GM12875 (cell line): ENCODE measurements at regions not wholly inside any gene's neighbourhood (a gene's known extent, or its start where the extent isn't known, plus 50 kb on each side); places are given as distances from the start of the nearest gene placed in this dataset.

Source experiments
- H3K4me3 ChIP-seq: one replicate; pipeline ENCODE4 v1.5.1; 2011; ENCODE audit warnings: low read depth, low read length, control low read depth
- TF ChIP-seq, protein P1 (sequence below): IDR thresholded peaks from 2 replicates; pipeline ENCODE4 v1.5.1; 2011; ENCODE audit warnings: low read depth, mild to moderate bottlenecking, control low read depth, inconsistent platforms, low read length, moderate library complexity, borderline replicate concordance; ENCODE audit not compliant: insufficient read depth

DNA sequence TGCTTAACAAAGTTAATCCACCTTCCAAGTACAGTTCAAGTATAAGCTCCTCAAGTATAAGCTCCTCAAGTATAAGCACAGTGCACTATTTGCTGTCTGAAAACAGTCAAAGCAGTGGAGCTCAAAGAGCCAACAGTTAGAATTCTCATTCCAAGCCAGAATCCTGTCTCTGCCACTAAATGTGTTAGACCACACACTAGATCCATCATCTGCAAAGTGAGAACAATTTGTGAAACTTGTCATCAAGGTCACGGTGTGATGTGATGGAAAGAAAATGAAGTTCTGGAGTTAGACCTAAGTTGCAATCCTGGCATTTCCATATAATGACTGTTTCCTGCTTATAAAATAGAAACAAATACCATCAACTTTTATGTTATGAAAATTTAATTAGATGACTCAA lies 602.5 kb downstream of the TNS3 start:
- TF ChIP-seq, protein P1, sequence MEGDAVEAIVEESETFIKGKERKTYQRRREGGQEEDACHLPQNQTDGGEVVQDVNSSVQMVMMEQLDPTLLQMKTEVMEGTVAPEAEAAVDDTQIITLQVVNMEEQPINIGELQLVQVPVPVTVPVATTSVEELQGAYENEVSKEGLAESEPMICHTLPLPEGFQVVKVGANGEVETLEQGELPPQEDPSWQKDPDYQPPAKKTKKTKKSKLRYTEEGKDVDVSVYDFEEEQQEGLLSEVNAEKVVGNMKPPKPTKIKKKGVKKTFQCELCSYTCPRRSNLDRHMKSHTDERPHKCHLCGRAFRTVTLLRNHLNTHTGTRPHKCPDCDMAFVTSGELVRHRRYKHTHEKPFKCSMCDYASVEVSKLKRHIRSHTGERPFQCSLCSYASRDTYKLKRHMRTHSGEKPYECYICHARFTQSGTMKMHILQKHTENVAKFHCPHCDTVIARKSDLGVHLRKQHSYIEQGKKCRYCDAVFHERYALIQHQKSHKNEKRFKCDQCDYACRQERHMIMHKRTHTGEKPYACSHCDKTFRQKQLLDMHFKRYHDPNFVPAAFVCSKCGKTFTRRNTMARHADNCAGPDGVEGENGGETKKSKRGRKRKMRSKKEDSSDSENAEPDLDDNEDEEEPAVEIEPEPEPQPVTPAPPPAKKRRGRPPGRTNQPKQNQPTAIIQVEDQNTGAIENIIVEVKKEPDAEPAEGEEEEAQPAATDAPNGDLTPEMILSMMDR: no peak

DNA sequence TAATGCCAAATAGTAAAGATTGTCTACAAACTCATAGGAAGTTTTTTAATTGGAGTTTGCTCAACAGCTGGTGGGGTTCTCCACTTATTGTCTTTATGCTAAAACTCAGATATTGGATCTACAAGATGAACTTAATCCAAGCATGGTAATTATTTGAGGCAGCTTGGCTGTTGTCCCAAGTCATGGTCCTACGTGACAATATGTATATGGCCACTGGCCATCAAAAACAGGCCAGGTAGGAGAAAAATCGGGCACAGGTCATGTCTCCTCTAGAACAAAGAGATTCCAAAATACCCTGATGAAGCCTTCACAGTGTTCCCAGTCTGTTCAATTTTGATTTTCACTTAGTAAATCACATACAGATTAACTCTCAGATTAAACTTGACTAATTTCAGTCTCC lies 606.4 kb downstream of the TNS3 start:
- TF ChIP-seq, protein P1: no peak
- H3K4me3 ChIP-seq: no peak overlapping the region

More for the DNA sequence above, 602.5 kb downstream of the TNS3 start:
- no peak overlapping the region for H3K4me3 ChIP-seq

DNA sequence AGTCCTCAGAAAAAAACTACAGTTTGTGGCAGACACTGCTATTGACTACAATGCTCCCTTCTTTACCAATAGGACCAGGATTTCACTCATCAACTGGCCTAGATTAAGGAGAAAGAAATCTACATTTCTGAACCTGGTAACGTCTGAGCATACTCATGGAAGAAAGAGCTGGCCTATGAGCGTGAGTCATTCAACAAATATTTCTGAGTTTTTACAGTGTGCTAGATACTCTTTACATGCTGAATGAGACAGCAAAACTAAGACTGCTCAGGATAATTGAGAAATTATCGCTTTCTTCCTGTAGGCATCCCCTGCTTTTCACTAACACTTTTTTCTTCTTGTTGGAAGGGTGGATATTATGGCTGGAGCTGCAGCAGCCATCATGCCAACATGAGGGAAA lies 609.7 kb downstream of the TNS3 start:
- no peak overlapping the region for H3K4me3 ChIP-seq
- TF ChIP-seq, protein P1: no peak

DNA sequence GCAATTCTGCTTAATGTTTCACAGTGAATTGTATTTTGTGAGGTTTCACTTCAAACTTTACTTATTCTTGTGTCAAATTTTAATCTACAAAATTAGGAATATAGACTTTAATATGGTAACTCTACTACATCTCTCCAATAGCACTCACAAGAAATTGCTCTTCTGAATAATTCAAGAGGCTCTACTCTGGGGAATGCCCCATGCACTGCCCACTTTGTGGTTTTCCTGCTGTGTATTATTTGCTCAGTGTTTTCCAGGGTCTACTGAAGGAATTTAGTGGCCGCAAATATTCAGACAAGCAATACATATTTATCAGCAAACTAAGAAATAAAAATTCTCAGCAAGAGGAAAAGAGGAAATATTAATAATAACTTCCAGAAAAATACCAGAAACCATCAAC lies 611.4 kb downstream of the TNS3 start:
- TF ChIP-seq, protein P1: no peak
- H3K4me3 ChIP-seq: no peak overlapping the region

DNA sequence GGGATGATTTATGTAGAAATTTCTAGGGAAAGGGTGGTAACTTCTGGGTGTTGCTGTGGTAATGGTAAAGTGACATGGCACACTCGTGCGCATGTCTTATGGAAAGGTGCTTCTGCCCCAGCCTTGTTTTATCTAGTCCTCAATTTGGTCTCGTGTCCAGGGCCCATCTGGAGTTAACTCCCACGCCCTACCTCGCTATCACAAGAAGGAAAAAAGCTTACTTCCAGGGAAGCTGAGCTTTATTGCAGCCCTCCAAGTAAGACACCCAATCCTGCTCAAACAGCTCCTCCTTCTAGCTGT lies 611.8 kb downstream of the TNS3 start:
- TF ChIP-seq, protein P1: no peak
- no peak overlapping the region for H3K4me3 ChIP-seq

DNA sequence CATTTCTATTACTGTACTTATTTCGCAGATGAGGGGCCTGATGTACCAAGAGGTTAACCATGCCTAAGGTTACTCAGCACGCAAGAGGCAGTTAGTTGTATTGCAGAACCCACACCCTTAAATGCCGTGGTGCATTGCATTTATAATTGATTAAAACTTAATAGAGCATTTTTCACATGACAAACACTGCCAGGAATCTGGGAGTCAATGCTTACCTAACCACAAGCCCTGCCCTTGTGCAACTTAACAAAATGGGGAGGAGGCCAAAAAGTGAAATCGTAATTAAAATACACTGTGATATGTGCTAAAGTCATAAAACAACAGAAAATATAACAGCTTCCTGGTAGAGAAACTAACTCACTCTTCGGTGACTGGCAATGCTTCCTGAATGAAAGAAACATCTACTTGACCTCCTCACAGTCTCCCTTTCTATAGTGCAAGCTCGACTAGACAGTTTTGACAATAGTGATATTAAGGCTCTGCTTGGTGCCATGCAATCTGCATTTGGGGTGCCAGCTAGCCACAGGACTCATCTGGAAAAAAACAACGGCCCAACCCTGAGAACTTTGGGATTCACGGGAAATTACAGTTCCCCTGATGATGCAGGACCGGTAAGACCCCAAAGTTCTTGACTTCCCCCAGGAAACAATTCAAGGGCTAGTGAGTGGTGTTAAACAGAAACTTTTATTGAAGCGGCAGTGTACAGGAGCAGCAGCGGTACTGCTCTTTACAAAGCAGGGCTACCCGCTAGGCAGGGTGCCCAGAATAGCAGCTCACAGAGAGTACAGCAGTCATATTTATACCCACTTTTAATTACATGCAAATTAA lies 612.4 kb downstream of the TNS3 start:
- H3K4me3 ChIP-seq: no peak overlapping the region
- TF ChIP-seq, protein P1: no peak

DNA sequence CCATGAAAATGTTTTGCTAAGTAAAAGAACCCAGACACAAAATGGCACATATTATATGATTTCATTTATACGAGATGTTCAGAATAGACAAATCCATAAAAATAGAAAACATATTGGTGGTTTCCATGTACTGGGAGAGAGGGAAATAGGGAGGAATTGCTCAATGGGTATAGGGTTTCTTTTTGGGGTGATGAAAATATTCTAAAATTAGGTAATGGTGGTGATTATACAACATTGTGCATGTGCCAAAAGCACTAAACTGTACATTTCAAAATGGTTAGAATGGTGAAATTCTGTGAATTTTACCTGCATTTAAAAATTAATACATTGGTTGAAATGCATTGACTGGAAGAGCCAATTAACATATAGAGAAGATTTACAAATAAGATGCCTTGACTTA lies 613.9 kb downstream of the TNS3 start:
- TF ChIP-seq, protein P1: no peak

More for the DNA sequence above, 613.9 kb downstream of the TNS3 start:
- H3K4me3 ChIP-seq: no peak overlapping the region
